T-cell (primary cell): ENCODE measurements at regions not wholly inside any gene's neighbourhood (a gene's known extent, or its start where the extent isn't known, plus 50 kb on each side); places are given as distances from the start of the nearest gene placed in this dataset.
A peak's percentile ranks its signal among the peaks of the same experiment; 100 is the strongest.

Experiments
- ATAC-seq, 4 experiments: fragments of 200-7000 bp in 3 of 4; fragments of 150-1000 bp in 1 of 4; cut with Tn5 transposase; replicated peaks in 1 of 4; 1 replicate in 3 of 4; 2 replicates in 1 of 4; pipeline ENCODE4 v1.10.0; 2021; ENCODE audit warnings: moderate library complexity in 3 of 4, mild to moderate bottlenecking in 2 of 4, moderate number of reproducible peaks in 1 of 4
- CTCF ChIA-PET, 2 donors: fragments of 300-600 bp; sonication (Branson Sonifier 250); formaldehyde crosslinking; loops; one replicate each; lab custom pipeline; 2022; ENCODE audit warnings: antibody characterized with exemption in 2 of 2; lab: Charles Lee
- POLR2A ChIA-PET, 2 donors: fragments of 300-600 bp; sonication (Branson Sonifier 250); formaldehyde crosslinking; loops; one replicate each; lab custom pipeline; 2022; ENCODE audit warnings: antibody characterized with exemption in 2 of 2; lab: Charles Lee
- DNase-seq, 35 experiments: peaks; one replicate each; pipeline versions ENCODE4 v3.0.0 to v3.0.0-alpha.2; 2013 to 2023
- H3K27ac ChIP-seq: one replicate; pipeline ENCODE4 v1.5.1; 2013; ENCODE audit warnings: low read length
- H3K27me3 ChIP-seq, 2 experiments: replicated peaks in 1 of 2; 1 replicate in 1 of 2; 2 replicates in 1 of 2; pipeline versions ENCODE4 v1.6.1 to v1.7.0; 2013; ENCODE audit warnings: low read length in 1 of 2, mixed read lengths in 1 of 2; ENCODE audit not compliant: control insufficient read depth in 2 of 2, insufficient read depth in 2 of 2; ENCODE audit errors: extremely low read depth in 1 of 2
- H3K36me3 ChIP-seq, 2 donors: 1 replicate in 1 of 2; 2 replicates in 1 of 2; pipeline versions ENCODE4 v1.6.1 to v1.7.0; 2013; ENCODE audit warnings: low read length in 1 of 2; ENCODE audit not compliant: control insufficient read depth in 2 of 2, insufficient read depth in 1 of 2; ENCODE audit errors: extremely low read depth in 1 of 2
- H3K4me1 ChIP-seq, 2 experiments: 1 replicate in 1 of 2; 2 replicates in 1 of 2; pipeline versions ENCODE4 v1.6.1 to v1.7.0; 2013; ENCODE audit warnings: low read length in 2 of 2, mixed read lengths in 1 of 2; ENCODE audit not compliant: insufficient read depth in 2 of 2, control insufficient read depth in 1 of 2; ENCODE audit errors: extremely low read depth in 1 of 2
- H3K4me3 ChIP-seq, 2 donors: 1 replicate in 1 of 2; 2 replicates in 1 of 2; pipeline versions ENCODE4 v1.5.1 to v1.7.0; 2013; ENCODE audit warnings: mild to moderate bottlenecking in 2 of 2, low read length in 1 of 2, moderate library complexity in 1 of 2; ENCODE audit not compliant: control insufficient read depth in 1 of 2; ENCODE audit errors: extremely low read depth in 1 of 2
- H3K9me3 ChIP-seq: 2 replicates; pipeline ENCODE4 v1.7.0; 2013
- H3K27ac Mint-ChIP-seq, 2 donors: one replicate each; pipeline ENCODE4 v1.8.0; 2020 to 2021; ENCODE audit warnings: mild to moderate bottlenecking in 2 of 2, mixed read lengths in 2 of 2
- H3K27me3 Mint-ChIP-seq, 2 donors: one replicate each; pipeline ENCODE4 v1.8.0; 2021 to 2022; ENCODE audit warnings: mixed read lengths in 2 of 2
- H3K36me3 Mint-ChIP-seq: one replicate; pipeline ENCODE4 v1.8.0; 2021; ENCODE audit warnings: mixed read lengths
- H3K4me1 Mint-ChIP-seq, 3 donors: one replicate each; pipeline ENCODE4 v1.8.0; 2020 to 2022; ENCODE audit warnings: mixed read lengths in 3 of 3, mild to moderate bottlenecking in 1 of 3
- H3K4me3 Mint-ChIP-seq, 3 donors: one replicate each; pipeline ENCODE4 v1.8.0; 2020 to 2022; ENCODE audit warnings: mild to moderate bottlenecking in 3 of 3, mixed read lengths in 3 of 3, moderate library complexity in 3 of 3
- H3K9me3 Mint-ChIP-seq, 3 donors: one replicate each; pipeline ENCODE4 v1.8.0; 2020 to 2022; ENCODE audit warnings: mixed read lengths in 3 of 3
- WGBS: methylation state at CpG from one replicate; pipeline ENCODE4 v1.1.5; 2013; ENCODE audit warnings: missing lambda C conversion rate; ENCODE audit not compliant: insufficient coverage; 5-methylcytosine and 5-hydroxymethylcytosine counted together

GRCh38 chr12:89020689-89021088 is 331.6 kb downstream of the DUSP6 start:
- H3K27ac ChIP-seq, result no peak overlapping the region
- Mint-ChIP-seq H3K27me3 (peaks cover 3 to 9% of the 10 kb centered on the region in 2 donors), H3K9me3 (no peaks in the 10 kb centered on the region), H3K4me3 (no peak overlapping the region), H3K36me3 (no peaks in the 10 kb centered on the region), H3K4me1 (peaks cover 6 to 8% (median 7%) of the 10 kb centered on the region in 3 donors), H3K27ac (no peak overlapping the region)
- no peaks in the 10 kb centered on the region for H3K9me3 ChIP-seq
- ChIA-PET CTCF (interaction anchor here (0.6 to 5.7 kb wide), 5 partner anchors 440 to 509 kb away, joined by 3 to 40 read pairs (median 5); no protein-coding TSS in a partner anchor), POLR2A (no interaction called here)
- H3K4me1 ChIP-seq, result peaks cover 2 to 4% of the 10 kb centered on the region in 2 experiments
- DNase-seq, result no peak
- H3K27me3 ChIP-seq, result peaks cover 0 to 4% of the 10 kb centered on the region in 2 experiments
- no peak for ATAC-seq
- no peaks in the 10 kb centered on the region for H3K36me3 ChIP-seq
- H3K4me3 ChIP-seq, result no peak overlapping the region
- 100% methylated on average over 3 of the region's 6 CpGs for WGBS

GRCh38 chr12:89020121-89020480 is 332.2 kb downstream of the DUSP6 start:
- CTCF ChIA-PET, result interaction anchor here (1.0 to 5.7 kb wide), 13 partner anchors 8 to 510 kb away, joined by 4 to 40 read pairs (median 5); partner anchors contain the start of gene GALNT4 (in 1 of the 2)
- Histone ChIP-seq H3K4me3 (no peak overlapping the region), H3K9me3 (no peaks in the 10 kb centered on the region), H3K27me3 (peaks cover 0 to 4% of the 10 kb centered on the region in 2 experiments), H3K4me1 (peaks cover 2 to 4% of the 10 kb centered on the region in 2 experiments), H3K27ac (no peak overlapping the region), H3K36me3 (no peaks in the 10 kb centered on the region)
- POLR2A ChIA-PET, result no interaction called here
- H3K27ac Mint-ChIP-seq, result no peak overlapping the region
- no peak for ATAC-seq
- H3K9me3 Mint-ChIP-seq, result no peaks in the 10 kb centered on the region
- H3K36me3 Mint-ChIP-seq, result no peaks in the 10 kb centered on the region
- H3K4me3 Mint-ChIP-seq, result no peak overlapping the region
- peaks cover 3 to 10% of the 10 kb centered on the region in 2 donors for H3K27me3 Mint-ChIP-seq
- no peak for DNase-seq
- peaks cover 6 to 8% (median 7%) of the 10 kb centered on the region in 3 donors for H3K4me1 Mint-ChIP-seq

DNA sequence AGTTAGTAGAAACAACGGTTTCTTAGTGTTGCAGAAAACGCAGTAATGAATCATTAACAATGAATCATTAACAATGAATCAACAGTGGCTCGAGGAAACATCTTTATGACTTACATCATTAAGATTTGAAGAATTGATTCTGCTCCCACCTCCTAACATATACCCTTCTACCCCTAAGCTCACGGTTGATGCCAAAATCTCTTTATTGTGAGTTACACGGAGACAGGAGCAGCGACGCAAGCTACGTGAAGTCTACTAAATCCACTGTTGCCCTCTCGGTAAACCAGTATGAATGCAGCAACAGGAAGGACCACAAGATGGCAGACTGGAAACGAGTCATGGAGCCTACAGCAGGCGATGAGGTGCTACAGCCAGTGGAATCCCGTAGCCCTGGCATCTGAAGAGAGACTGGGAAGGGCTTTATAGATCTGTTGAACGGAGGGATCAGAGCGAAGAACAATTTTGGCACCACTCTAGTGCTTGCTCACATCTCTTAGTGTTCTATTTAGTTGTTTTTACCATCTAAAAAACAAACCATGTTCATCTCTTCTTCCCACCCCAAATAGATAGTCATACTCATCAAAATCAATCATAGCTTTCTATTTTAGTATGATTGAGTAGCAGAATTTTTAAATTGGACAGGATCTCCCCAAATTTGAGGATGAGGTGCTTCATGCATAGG is 332.7 kb downstream of the DUSP6 start:
- Histone ChIP-seq H3K27ac (no peak overlapping the region), H3K4me1 (peaks cover 2 to 4% of the 10 kb centered on the region in 2 experiments), H3K36me3 (no peaks in the 10 kb centered on the region), H3K27me3 (peaks cover 0 to 4% of the 10 kb centered on the region in 2 experiments), H3K9me3 (no peaks in the 10 kb centered on the region), H3K4me3 (peak overlapping the region in 1 of 2 donors; percentile 4)
- DNase-seq (peak; percentile 37 to 84 (median 59)), ATAC-seq (peak; percentile 94 to 99 (median 96))
- H3K4me3 Mint-ChIP-seq, result no peak overlapping the region
- no peaks in the 10 kb centered on the region for H3K36me3 Mint-ChIP-seq
- CTCF ChIA-PET, result interaction anchor here (0.7 to 5.7 kb wide), 27 partner anchors 9 to 1001 kb away, joined by 3 to 40 read pairs (median 5); partner anchors contain the start of genes GALNT4 (in 1 of the 2) and POC1B (in 1 of the 2)
- peaks cover 6 to 8% (median 7%) of the 10 kb centered on the region in 3 donors for H3K4me1 Mint-ChIP-seq
- no peaks in the 10 kb centered on the region for H3K9me3 Mint-ChIP-seq
- H3K27me3 Mint-ChIP-seq, result peaks cover 3 to 10% of the 10 kb centered on the region in 2 donors
- no peak overlapping the region for H3K27ac Mint-ChIP-seq
- 4% methylated on average over 7 of the region's 14 CpGs for WGBS
- POLR2A ChIA-PET, result no interaction called here

GRCh38 chr12:89016970-89017778 is 335.1 kb downstream of the DUSP6 start:
- peaks cover 2 to 4% of the 10 kb centered on the region in 2 experiments for H3K4me1 ChIP-seq
- Mint-ChIP-seq H3K36me3 (no peaks in the 10 kb centered on the region), H3K27ac (no peak overlapping the region), H3K27me3 (peaks cover 3 to 16% of the 10 kb centered on the region in 2 donors), H3K4me3 (no peak overlapping the region), H3K4me1 (peaks cover 6 to 7% (median 6%) of the 10 kb centered on the region in 3 donors), H3K9me3 (no peaks in the 10 kb centered on the region)
- WGBS, result 36% methylated on average over 9 of the region's 21 CpGs
- no peaks in the 10 kb centered on the region for H3K9me3 ChIP-seq
- H3K27ac ChIP-seq, result no peak overlapping the region
- ATAC-seq (peak in 2 of 4 experiments; percentile 35 to 57), DNase-seq (peak in 15 of 35 experiments; percentile 0 to 80 (median 11))
- no peak overlapping the region for H3K4me3 ChIP-seq
- H3K36me3 ChIP-seq, result no peaks in the 10 kb centered on the region
- peaks cover 0 to 4% of the 10 kb centered on the region in 2 experiments for H3K27me3 ChIP-seq
- CTCF ChIA-PET, result interaction anchor here (0.6 to 5.7 kb wide), 28 partner anchors 9 to 527 kb away, joined by 3 to 40 read pairs (median 4); partner anchors contain the start of gene GALNT4 (in 1 of the 2)
- POLR2A ChIA-PET, result interaction anchor here in 1 of 2 donors (0.6 kb wide), 1 partner anchor 23 kb away, joined by 3 read pairs; no protein-coding TSS in a partner anchor

DNA sequence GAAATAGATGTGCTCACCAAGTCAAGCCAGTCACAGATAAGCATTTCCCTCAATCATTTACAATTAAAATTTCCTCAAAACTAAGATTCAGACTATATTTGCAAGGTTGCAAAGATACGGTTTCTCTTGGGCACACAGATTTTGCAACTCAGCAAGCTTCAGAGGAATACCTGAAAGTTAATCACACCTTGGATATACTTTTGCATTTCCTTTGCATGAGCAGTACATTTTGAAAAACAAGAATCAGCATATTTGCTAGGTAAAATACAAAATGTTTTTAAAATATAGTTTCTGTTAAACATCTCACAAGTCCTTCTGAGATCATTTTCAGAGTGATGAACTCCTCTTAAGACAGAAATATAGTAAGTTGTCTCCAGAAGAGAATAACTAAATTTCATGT is 336.9 kb downstream of the DUSP6 start:
- Mint-ChIP-seq H3K9me3 (no peaks in the 10 kb centered on the region), H3K4me3 (no peak overlapping the region), H3K36me3 (no peaks in the 10 kb centered on the region), H3K27ac (no peak overlapping the region), H3K4me1 (peaks cover 4 to 6% (median 4%) of the 10 kb centered on the region in 3 donors), H3K27me3 (peaks cover 3 to 16% of the 10 kb centered on the region in 2 donors)
- H3K36me3 ChIP-seq, result no peaks in the 10 kb centered on the region
- no peak overlapping the region for H3K4me3 ChIP-seq
- POLR2A ChIA-PET, result no interaction called here
- ATAC-seq (no peak), DNase-seq (no peak)
- no peaks in the 10 kb centered on the region for H3K9me3 ChIP-seq
- CTCF ChIA-PET, result interaction anchor here (0.7 to 1.3 kb wide), 4 partner anchors 8 to 657 kb away, joined by 3 to 4 read pairs (median 4); no protein-coding TSS in a partner anchor
- H3K4me1 ChIP-seq, result peaks cover 2 to 4% of the 10 kb centered on the region in 2 experiments
- 100% methylated on average over 1 of the region's 1 CpG for WGBS
- H3K27me3 ChIP-seq, result peaks cover 0 to 4% of the 10 kb centered on the region in 2 experiments
- no peak overlapping the region for H3K27ac ChIP-seq

- Histone ChIP-seq H3K36me3 (no peaks in the 10 kb centered on the region), H3K27me3 (no peaks in the 10 kb centered on the region), H3K27ac (no peak overlapping the region), H3K4me3 (no peak overlapping the region), H3K4me1 (no peaks in the 10 kb centered on the region), H3K9me3 (no peaks in the 10 kb centered on the region)
- Mint-ChIP-seq H3K27ac (no peak overlapping the region), H3K36me3 (no peaks in the 10 kb centered on the region), H3K4me1 (no peaks in the 10 kb centered on the region), H3K4me3 (no peak overlapping the region), H3K9me3 (no peaks in the 10 kb centered on the region), H3K27me3 (peaks cover 3 to 11% of the 10 kb centered on the region in 2 donors)
- WGBS, result 80% methylated on average over 2 of the region's 2 CpGs
- no peak for ATAC-seq
- no peak for DNase-seq
- ChIA-PET POLR2A (no interaction called here), CTCF (interaction anchor here in 1 of 2 donors (0.7 kb wide), 1 partner anchor 114 kb away, joined by 7 read pairs; no protein-coding TSS in a partner anchor)
Measured at GRCh38 chr12:88998421-88998820, 353.9 kb downstream of the DUSP6 start.
